ENCODE measurements at regions not wholly inside any gene's neighbourhood (a gene's known extent, or its start where the extent isn't known, plus 50 kb on each side); places are given as distances from the start of the nearest gene placed in this dataset.
A peak's percentile ranks its signal among the peaks of the same experiment; 100 is the strongest.

DNA sequence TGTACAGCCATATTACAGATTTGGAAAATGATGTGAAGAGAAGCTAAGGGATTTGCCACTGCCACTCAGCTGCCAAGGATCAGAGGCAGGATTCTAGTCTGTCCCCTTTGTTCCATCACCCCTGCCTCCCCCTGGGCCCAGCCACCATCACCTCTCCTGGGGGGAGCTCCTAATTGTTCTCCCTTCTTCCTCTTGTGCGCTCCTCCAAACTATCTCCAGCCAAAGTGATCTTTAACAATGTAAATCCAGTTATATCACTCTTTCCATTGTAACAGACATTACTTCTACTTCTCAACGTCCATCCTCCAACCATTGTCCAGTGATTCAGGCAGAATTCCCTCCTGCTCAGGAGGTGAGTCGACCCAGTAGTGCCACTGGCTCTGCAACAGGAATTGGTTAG lies 164.1 kb downstream of the PLPP3 start:
- peak overlapping the region; percentile 48 for H2AFZ ChIP-seq (replicated peaks)
- DNase-seq (ENCODE audit: low spot score): no peak
- no peaks in the 10 kb centered on the region for H3K27me3 ChIP-seq
- H3K27ac Mint-ChIP-seq: peak overlapping the region; percentile 7
- H3K4me3 ChIP-seq: no peak overlapping the region
- no peaks in the 10 kb centered on the region for H4K20me1 ChIP-seq (ENCODE audit: low read depth)
- TF ChIP-seq EZH2 (IDR thresholded peaks at IDR 0.05): no peak
- TF ChIP-seq, protein P1, sequence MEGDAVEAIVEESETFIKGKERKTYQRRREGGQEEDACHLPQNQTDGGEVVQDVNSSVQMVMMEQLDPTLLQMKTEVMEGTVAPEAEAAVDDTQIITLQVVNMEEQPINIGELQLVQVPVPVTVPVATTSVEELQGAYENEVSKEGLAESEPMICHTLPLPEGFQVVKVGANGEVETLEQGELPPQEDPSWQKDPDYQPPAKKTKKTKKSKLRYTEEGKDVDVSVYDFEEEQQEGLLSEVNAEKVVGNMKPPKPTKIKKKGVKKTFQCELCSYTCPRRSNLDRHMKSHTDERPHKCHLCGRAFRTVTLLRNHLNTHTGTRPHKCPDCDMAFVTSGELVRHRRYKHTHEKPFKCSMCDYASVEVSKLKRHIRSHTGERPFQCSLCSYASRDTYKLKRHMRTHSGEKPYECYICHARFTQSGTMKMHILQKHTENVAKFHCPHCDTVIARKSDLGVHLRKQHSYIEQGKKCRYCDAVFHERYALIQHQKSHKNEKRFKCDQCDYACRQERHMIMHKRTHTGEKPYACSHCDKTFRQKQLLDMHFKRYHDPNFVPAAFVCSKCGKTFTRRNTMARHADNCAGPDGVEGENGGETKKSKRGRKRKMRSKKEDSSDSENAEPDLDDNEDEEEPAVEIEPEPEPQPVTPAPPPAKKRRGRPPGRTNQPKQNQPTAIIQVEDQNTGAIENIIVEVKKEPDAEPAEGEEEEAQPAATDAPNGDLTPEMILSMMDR (IDR thresholded peaks at IDR 0.05): no peak
- no peak for TF ChIP-seq EZH2phosphoT487 (IDR thresholded peaks at IDR 0.05)
- H3K79me2 ChIP-seq (ENCODE audit: low read depth): no peaks in the 10 kb centered on the region
- H3K36me3 ChIP-seq: no peaks in the 10 kb centered on the region
- H3K36me3 Mint-ChIP-seq: no peaks in the 10 kb centered on the region
- no peak overlapping the region for H3K27ac ChIP-seq
- H3K9me3 ChIP-seq (ENCODE audit: low read depth): no peaks in the 10 kb centered on the region
- H3K27me3 Mint-ChIP-seq (ENCODE audit: insufficient read depth, low read depth): no peaks in the 10 kb centered on the region
- H3K9ac ChIP-seq: no peak overlapping the region
- peaks cover 6% of the 10 kb centered on the region for H3F3A ChIP-seq (ENCODE audit: low read depth)
- H3K4me1 Mint-ChIP-seq: peaks cover 40% of the 10 kb centered on the region
- H3K9me3 Mint-ChIP-seq: no peaks in the 10 kb centered on the region
- H3K4me2 ChIP-seq: peak overlapping the region; percentile 39
- peaks cover 31% of the 10 kb centered on the region for H3K4me1 ChIP-seq
- no peak overlapping the region for H3K4me3 Mint-ChIP-seq

DNA sequence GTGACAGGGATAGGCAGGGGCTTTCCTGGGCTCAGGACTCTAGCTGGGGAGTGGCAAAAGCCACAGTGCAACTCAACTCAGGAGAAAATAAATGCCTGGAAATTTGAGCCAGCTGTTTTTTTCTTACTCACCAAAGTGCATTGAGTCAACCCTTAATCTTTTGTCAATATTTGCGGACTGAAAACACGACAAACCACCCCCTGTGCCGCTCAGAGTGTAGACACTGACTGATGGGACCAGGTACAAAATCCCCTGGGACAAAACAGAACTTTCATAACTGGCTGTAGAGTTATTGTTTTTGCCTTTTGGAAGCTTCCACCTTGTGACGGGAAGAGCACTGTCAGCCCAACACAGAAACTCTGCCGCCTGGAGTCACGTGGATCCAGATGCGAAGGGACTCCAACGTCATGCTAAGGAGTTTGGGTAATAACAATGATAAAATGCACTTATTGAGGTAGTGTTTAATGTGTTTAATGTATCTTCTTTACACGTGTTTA lies 164.6 kb downstream of the PLPP3 start:
- Mint-ChIP-seq H3K9me3 (no peaks in the 10 kb centered on the region), H3K4me1 (peaks cover 43% of the 10 kb centered on the region), H3K27ac (peak overlapping the region; percentile 61), H3K36me3 (no peaks in the 10 kb centered on the region), H3K4me3 (no peak overlapping the region), H3K27me3 (ENCODE audit: insufficient read depth, low read depth) (no peaks in the 10 kb centered on the region)
- TF ChIP-seq EZH2phosphoT487 (IDR thresholded peaks at IDR 0.05): no peak
- TF ChIP-seq, protein P1 (IDR thresholded peaks at IDR 0.05): no peak
- TF ChIP-seq EZH2 (IDR thresholded peaks at IDR 0.05): no peak
- H3K9ac ChIP-seq: no peak overlapping the region
- no peak for DNase-seq (ENCODE audit: low spot score)
- no peaks in the 10 kb centered on the region for H3K36me3 ChIP-seq
- no peak overlapping the region for H3K4me3 ChIP-seq
- H3K4me2 ChIP-seq: peak overlapping the region; percentile 39
- no peaks in the 10 kb centered on the region for H3K79me2 ChIP-seq (ENCODE audit: low read depth)
- no peak overlapping the region for H3K27ac ChIP-seq
- no peaks in the 10 kb centered on the region for H4K20me1 ChIP-seq (ENCODE audit: low read depth)
- no peaks in the 10 kb centered on the region for H3K27me3 ChIP-seq
- H2AFZ ChIP-seq (replicated peaks): peak overlapping the region; percentile 68
- no peaks in the 10 kb centered on the region for H3K9me3 ChIP-seq (ENCODE audit: low read depth)
- H3F3A ChIP-seq (ENCODE audit: low read depth): peaks cover 6% of the 10 kb centered on the region
- H3K4me1 ChIP-seq: peaks cover 31% of the 10 kb centered on the region

DNA sequence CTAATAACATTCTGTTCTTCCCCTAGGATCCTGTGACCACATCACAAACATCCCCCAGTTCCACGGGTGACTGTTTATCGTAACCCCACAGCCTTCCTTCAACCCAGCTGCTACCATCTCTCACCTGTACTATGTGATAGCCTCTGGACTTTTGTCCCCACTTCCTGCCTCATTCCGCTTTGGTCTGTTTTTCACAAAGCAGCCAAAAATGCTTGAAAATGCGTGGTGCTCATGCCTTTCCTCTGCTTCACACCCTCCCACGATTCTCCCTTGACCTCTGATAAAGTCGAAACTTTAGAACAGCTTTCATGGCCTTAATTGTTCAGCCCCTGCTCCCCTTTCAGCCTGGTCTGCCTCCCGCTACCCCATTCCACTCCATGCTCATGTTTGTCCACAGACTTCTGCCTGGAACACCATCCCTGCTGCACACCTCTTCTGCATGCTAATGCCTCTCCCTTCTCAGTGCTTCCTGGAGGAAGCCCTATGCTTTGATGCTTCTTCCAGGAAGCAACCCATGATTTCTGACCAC lies 165.6 kb downstream of the PLPP3 start:
- H3K79me2 ChIP-seq (ENCODE audit: low read depth): no peaks in the 10 kb centered on the region
- H3K9ac ChIP-seq: no peak overlapping the region
- no peaks in the 10 kb centered on the region for H4K20me1 ChIP-seq (ENCODE audit: low read depth)
- no peak overlapping the region for H3K4me3 Mint-ChIP-seq
- no peaks in the 10 kb centered on the region for H3K36me3 ChIP-seq
- peak overlapping the region; percentile 10 for H3K27ac Mint-ChIP-seq
- no peaks in the 10 kb centered on the region for H3K27me3 ChIP-seq
- no peaks in the 10 kb centered on the region for H3K27me3 Mint-ChIP-seq (ENCODE audit: insufficient read depth, low read depth)
- no peak overlapping the region for H3K4me3 ChIP-seq
- no peaks in the 10 kb centered on the region for H3K36me3 Mint-ChIP-seq
- peaks cover 31% of the 10 kb centered on the region for H3K4me1 ChIP-seq
- H3K4me1 Mint-ChIP-seq: peaks cover 43% of the 10 kb centered on the region
- peaks cover 2% of the 10 kb centered on the region for H3K9me3 Mint-ChIP-seq
- no peak overlapping the region for H3K27ac ChIP-seq
- no peak for TF ChIP-seq EZH2 (IDR thresholded peaks at IDR 0.05)
- TF ChIP-seq, protein P1 (IDR thresholded peaks at IDR 0.05): no peak
- TF ChIP-seq EZH2phosphoT487 (IDR thresholded peaks at IDR 0.05): no peak
- no peak overlapping the region for H3K4me2 ChIP-seq
- no peak for DNase-seq (ENCODE audit: low spot score)
- peaks cover 6% of the 10 kb centered on the region for H3F3A ChIP-seq (ENCODE audit: low read depth)
- H2AFZ ChIP-seq (replicated peaks): no peak overlapping the region
- H3K9me3 ChIP-seq (ENCODE audit: low read depth): no peaks in the 10 kb centered on the region

All from neural progenitor cell (in vitro differentiated cells).